Peyer's patch (tissue), 4 donors: ENCODE measurements at regions not wholly inside any gene's neighbourhood (a gene's known extent, or its start where the extent isn't known, plus 50 kb on each side); places are given as distances from the start of the nearest gene placed in this dataset.

ENCODE experiments used
- CTCF ChIP-seq, 6 experiments: fragments of 450-650 bp in 4 of 6; fragments of 200-600 bp in 2 of 6; sonication (generic) in 1 of 6; IDR thresholded peaks; one replicate each; pipeline ENCODE4 v1.5.1; 2017 to 2019; ENCODE audit warnings: antibody characterized with exemption in 6 of 6, mild to moderate bottlenecking in 3 of 6, moderate library complexity in 1 of 6
- POLR2A ChIP-seq, 2 donors: fragments of 450-650 bp; IDR thresholded peaks; one replicate each; pipeline ENCODE4 v1.5.1; 2017; ENCODE audit warnings: antibody characterized with exemption in 2 of 2, mild to moderate bottlenecking in 2 of 2, moderate library complexity in 2 of 2

DNA sequence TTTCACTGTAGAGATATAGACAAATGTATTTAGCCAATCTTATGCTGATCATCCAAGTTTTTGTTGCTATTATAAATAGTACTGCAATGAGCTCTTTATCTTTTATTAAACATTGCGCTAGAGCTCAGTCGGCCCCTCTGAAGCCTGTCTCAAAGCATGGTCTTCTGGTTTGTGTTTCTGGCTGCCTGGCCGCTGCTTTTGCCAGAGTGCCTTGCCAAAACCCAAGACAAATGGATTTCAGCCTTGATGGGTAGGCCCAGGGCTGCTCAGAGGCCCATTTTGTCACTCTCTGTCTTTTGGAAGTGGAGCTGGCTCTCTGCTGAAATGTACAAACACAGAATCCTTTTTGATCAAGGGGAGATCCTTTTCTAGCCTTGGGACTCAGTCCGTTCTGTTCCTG, 102.9 kb upstream of the KCNG1 start:
- TF ChIP-seq CTCF (IDR thresholded peaks at IDR 0.05) (no peak), POLR2A (IDR thresholded peaks at IDR 0.05) (no peak)
